Subcutaneous abdominal adipose tissue (tissue), 5 donors: ENCODE measurements at regions not wholly inside any gene's neighbourhood (a gene's known extent, or its start where the extent isn't known, plus 50 kb on each side); places are given as distances from the start of the nearest gene placed in this dataset.

ENCODE experiments used
- H3K27ac ChIP-seq: one replicate; pipeline ENCODE4 v1.7.0; 2013; ENCODE audit warnings: low read depth, mild to moderate bottlenecking, inconsistent platforms, low read length, moderate library complexity
- H3K27me3 ChIP-seq, 5 donors: one replicate each; pipeline ENCODE4 v1.7.0; 2013; ENCODE audit warnings: low read length in 5 of 5, inconsistent platforms in 1 of 5; ENCODE audit not compliant: control insufficient read depth in 5 of 5, insufficient read depth in 4 of 5
- H3K36me3 ChIP-seq, 5 donors: one replicate each; pipeline ENCODE4 v1.7.0; 2013; ENCODE audit warnings: low read length in 5 of 5; ENCODE audit not compliant: control insufficient read depth in 5 of 5, insufficient read depth in 5 of 5
- H3K4me1 ChIP-seq, 5 donors: one replicate each; pipeline ENCODE4 v1.7.0; 2013; ENCODE audit warnings: low read length in 5 of 5, mild to moderate bottlenecking in 3 of 5, moderate library complexity in 1 of 5; ENCODE audit not compliant: control insufficient read depth in 5 of 5, insufficient read depth in 5 of 5
- H3K4me3 ChIP-seq, 5 donors: one replicate each; pipeline ENCODE4 v1.7.0; 2013; ENCODE audit warnings: low read length in 5 of 5, low read depth in 1 of 5
- H3K9ac ChIP-seq, 5 donors: one replicate each; pipeline ENCODE4 v1.7.0; 2013; ENCODE audit warnings: low read length in 5 of 5, mild to moderate bottlenecking in 4 of 5, moderate library complexity in 3 of 5
- H3K9me3 ChIP-seq, 5 donors: one replicate each; pipeline ENCODE4 v1.7.0; 2013; ENCODE audit warnings: low read length in 5 of 5; ENCODE audit not compliant: control insufficient read depth in 5 of 5
- donor health status: healthy.
- donor health status: healthy.
- donor health status: healthy.
- donor health status: healthy.
- donor health status: healthy.

GRCh38 chr20:57094991-57095390 is 171.4 kb downstream of the BMP7 start:
- Histone ChIP-seq H3K36me3 (no peaks in the 10 kb centered on the region), H3K4me1 (peaks cover 0 to 8% (median 7%) of the 10 kb centered on the region in 5 donors), H3K9ac (no peak overlapping the region), H3K9me3 (no peaks in the 10 kb centered on the region), H3K4me3 (no peak overlapping the region), H3K27ac (no peak overlapping the region), H3K27me3 (peaks cover 0 to 15% (median 13%) of the 10 kb centered on the region in 5 donors)

- H3K36me3 ChIP-seq, result no peaks in the 10 kb centered on the region
- no peak overlapping the region for H3K4me3 ChIP-seq
- H3K27me3 ChIP-seq, result peaks cover 0 to 17% (median 13%) of the 10 kb centered on the region in 5 donors
- no peak overlapping the region for H3K9ac ChIP-seq
- H3K27ac ChIP-seq, result no peak overlapping the region
- peaks cover 0 to 8% (median 7%) of the 10 kb centered on the region in 5 donors for H3K4me1 ChIP-seq
- H3K9me3 ChIP-seq, result no peaks in the 10 kb centered on the region
Observed at GRCh38 chr20:57095426-57095825, 171.0 kb downstream of the BMP7 start.

- Histone ChIP-seq H3K27ac (no peak overlapping the region), H3K36me3 (no peaks in the 10 kb centered on the region), H3K27me3 (peaks cover 0 to 13% (median 6%) of the 10 kb centered on the region in 5 donors), H3K4me3 (no peak overlapping the region), H3K9ac (no peak overlapping the region), H3K9me3 (no peaks in the 10 kb centered on the region), H3K4me1 (peaks cover 0 to 1% (median 1%) of the 10 kb centered on the region in 5 donors)
Observed at GRCh38 chr20:57097245-57097915, 169.1 kb downstream of the BMP7 start.

- H3K4me3 ChIP-seq, result no peak overlapping the region
- no peaks in the 10 kb centered on the region for H3K4me1 ChIP-seq
- no peaks in the 10 kb centered on the region for H3K9me3 ChIP-seq
- no peak overlapping the region for H3K27ac ChIP-seq
- no peak overlapping the region for H3K9ac ChIP-seq
- H3K36me3 ChIP-seq, result no peaks in the 10 kb centered on the region
- H3K27me3 ChIP-seq, result peaks cover 0 to 16% (median 5%) of the 10 kb centered on the region in 5 donors
Observed at GRCh38 chr20:57102160-57102559, 164.3 kb downstream of the BMP7 start.

GRCh38 chr20:57102566-57102965 is 163.9 kb downstream of the BMP7 start:
- Histone ChIP-seq H3K27ac (no peak overlapping the region), H3K9ac (no peak overlapping the region), H3K4me1 (no peaks in the 10 kb centered on the region), H3K36me3 (no peaks in the 10 kb centered on the region), H3K27me3 (peaks cover 0 to 17% (median 5%) of the 10 kb centered on the region in 5 donors), H3K9me3 (no peaks in the 10 kb centered on the region), H3K4me3 (no peak overlapping the region)

- no peak overlapping the region for H3K9ac ChIP-seq
- peaks cover 0 to under 1% (median 0%) of the 10 kb centered on the region in 5 donors for H3K4me1 ChIP-seq
- H3K4me3 ChIP-seq, result no peak overlapping the region
- H3K36me3 ChIP-seq, result no peaks in the 10 kb centered on the region
- peaks cover 0 to 20% (median 5%) of the 10 kb centered on the region in 5 donors for H3K27me3 ChIP-seq
- no peaks in the 10 kb centered on the region for H3K9me3 ChIP-seq
- H3K27ac ChIP-seq, result no peak overlapping the region
Observed at GRCh38 chr20:57103146-57103800, 163.2 kb downstream of the BMP7 start.

- peaks cover 0 to 20% (median 7%) of the 10 kb centered on the region in 5 donors for H3K27me3 ChIP-seq
- no peak overlapping the region for H3K9ac ChIP-seq
- H3K27ac ChIP-seq, result no peak overlapping the region
- H3K36me3 ChIP-seq, result no peaks in the 10 kb centered on the region
- H3K4me3 ChIP-seq, result no peak overlapping the region
- peaks cover 0 to 5% (median 0%) of the 10 kb centered on the region in 5 donors for H3K4me1 ChIP-seq
- H3K9me3 ChIP-seq, result no peaks in the 10 kb centered on the region
Observed at GRCh38 chr20:57104113-57104512, 162.3 kb downstream of the BMP7 start.

- no peak overlapping the region for H3K27ac ChIP-seq
- H3K9me3 ChIP-seq, result no peaks in the 10 kb centered on the region
- H3K4me1 ChIP-seq, result peaks cover 0 to 5% (median 0%) of the 10 kb centered on the region in 5 donors
- no peaks in the 10 kb centered on the region for H3K36me3 ChIP-seq
- H3K27me3 ChIP-seq, result peaks cover 0 to 24% (median 12%) of the 10 kb centered on the region in 5 donors
- no peak overlapping the region for H3K4me3 ChIP-seq
- H3K9ac ChIP-seq, result no peak overlapping the region
Observed at GRCh38 chr20:57104651-57105204, 161.7 kb downstream of the BMP7 start.

- Histone ChIP-seq H3K27me3 (peaks cover 0 to 19% (median 12%) of the 10 kb centered on the region in 5 donors), H3K4me1 (peaks cover 0 to 5% (median 0%) of the 10 kb centered on the region in 5 donors), H3K9me3 (peaks cover 0 to 3% (median 0%) of the 10 kb centered on the region in 5 donors), H3K27ac (no peak overlapping the region), H3K9ac (no peak overlapping the region), H3K36me3 (no peaks in the 10 kb centered on the region), H3K4me3 (no peak overlapping the region)
Observed at GRCh38 chr20:57106030-57106682, 160.3 kb downstream of the BMP7 start.
